Fibroblast of skin of left biceps (primary cell): ENCODE measurements at regions not wholly inside any gene's neighbourhood (a gene's known extent, or its start where the extent isn't known, plus 50 kb on each side); places are given as distances from the start of the nearest gene placed in this dataset.

Source experiments
- DNase-seq, 2 experiments: peaks; one replicate each; pipeline ENCODE4 v3.0.0-alpha.2; 2013; ENCODE audit warnings: low read depth in 2 of 2

DNA sequence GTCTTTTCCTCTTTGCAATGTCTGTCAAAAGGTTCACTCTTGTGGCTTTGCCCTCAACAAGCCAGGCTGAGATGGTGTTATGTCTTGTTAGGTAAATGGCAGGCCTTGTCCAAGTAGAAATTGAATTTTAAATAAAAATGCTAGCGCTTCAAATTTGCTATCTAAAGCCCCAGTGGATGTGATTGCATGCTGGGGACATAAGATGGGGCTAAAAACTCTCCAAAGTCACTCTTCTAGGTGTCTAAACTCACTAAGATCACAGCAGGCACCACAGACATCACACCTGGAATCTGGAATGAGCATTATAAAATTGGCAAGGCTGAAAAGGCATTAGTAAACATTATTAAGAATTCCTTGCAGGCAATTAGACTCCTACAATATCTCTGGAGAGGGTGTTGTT, 262.7 kb upstream of the CLINT1 start:
- no peak for DNase-seq

DNA sequence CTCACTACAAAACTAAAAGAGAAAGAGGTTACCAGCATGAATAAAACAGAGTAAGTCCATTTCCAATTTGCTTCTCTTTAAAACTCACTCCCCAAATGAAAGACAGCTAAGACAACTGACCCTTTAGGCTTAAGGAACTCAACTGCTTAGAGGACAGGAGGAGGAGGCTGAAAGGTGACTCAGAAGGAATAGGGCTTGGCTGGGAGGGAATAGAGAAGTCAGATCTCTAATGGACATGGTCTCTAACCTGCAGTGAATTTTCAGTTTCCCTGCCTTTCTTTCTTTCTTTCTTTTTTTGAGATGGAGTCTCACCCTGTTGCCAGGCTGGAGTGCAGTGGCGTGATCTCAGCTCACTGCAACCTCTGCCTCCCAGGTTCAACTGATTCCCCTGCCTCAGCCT, 261.8 kb upstream of the CLINT1 start:
- no peak for DNase-seq

DNA sequence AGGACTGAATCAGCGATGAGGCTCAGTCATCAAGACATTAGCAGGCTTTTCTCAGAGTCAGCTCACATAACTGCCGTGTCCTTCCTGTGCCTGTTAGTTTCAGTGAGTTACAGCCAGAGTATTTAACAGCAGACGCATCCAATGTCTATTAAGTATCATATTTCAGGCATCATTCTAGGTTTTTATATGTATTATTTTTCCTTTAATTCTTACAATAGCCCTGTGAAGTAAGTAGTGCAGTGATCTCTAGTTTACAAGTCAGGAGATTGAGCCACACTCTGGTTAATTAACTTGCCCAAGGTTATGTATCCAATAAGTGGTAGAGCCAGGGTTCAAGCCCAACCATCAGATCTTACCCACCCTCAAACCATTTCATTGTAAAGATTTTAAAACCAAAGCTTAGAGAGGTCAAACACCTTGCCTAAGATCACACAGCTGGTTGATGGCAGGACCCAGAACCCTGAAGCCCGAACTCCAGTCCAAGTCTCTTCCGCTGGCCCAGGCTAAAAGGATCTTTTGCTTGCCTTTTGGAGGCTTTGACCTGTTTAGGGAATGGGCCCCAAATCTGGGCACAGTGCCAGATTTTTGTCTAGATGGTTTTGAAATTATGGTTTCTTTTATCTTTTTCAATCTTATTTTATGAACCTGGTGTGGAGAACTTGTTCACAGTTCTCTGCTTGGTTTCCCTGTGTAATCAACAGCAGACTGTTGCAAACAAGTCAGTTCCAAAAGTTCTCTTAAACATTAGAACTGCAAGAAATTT, 261.2 kb upstream of the CLINT1 start:
- DNase-seq: peak; percentile 80 to 82

DNA sequence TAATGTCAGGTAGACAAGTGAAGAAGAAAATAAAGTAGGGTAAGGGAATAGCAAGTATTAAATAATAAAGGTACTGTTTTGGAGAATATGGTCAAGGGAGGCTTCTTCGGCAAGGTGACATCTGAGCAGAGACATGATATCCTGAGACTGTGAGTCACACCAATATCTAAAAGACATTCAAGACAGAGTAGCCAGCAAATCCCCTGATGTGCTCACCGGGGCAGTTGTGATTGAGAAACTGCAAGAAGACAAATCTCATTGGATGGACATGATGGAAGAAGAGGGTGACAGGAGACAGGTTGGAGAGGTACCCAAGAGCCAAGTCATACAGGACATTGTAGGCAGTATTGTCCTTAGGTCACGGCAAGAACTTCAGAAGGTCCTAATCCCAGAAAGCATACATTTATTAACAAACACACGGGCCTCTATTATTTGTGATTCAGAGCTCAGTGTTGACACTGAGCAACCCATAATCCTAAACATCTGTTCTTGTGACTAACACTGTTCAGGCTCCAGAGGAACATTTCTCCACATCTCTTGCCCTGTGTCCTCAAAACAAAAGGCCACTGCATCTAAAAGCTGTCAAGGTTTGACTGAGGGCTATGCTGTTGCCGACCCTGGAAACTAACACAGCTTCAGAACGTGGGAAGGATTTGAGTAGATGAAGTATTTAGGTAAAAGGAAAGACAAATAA, 258.7 kb upstream of the CLINT1 start:
- DNase-seq: peak in 1 of 2 experiments; percentile 32

DNA sequence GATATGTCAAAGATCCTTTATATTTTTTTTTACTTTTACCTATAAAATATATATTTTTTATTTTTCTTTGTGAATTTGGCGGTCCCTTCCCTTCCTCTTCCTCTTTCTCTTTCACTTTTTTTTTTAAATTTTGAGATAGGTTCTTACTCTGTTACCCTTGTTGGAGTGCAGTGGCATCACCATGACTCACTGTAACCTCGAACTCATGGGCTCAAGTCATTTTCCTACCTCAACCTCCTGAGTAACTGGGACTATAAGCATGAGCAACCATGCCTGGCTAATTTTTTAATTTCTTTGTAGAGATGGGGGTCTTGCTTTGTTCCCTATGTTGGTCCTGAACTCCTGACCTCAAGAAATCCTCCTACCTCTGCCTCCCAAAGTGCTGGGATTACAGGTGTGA, 258.0 kb upstream of the CLINT1 start:
- no peak for DNase-seq

DNA sequence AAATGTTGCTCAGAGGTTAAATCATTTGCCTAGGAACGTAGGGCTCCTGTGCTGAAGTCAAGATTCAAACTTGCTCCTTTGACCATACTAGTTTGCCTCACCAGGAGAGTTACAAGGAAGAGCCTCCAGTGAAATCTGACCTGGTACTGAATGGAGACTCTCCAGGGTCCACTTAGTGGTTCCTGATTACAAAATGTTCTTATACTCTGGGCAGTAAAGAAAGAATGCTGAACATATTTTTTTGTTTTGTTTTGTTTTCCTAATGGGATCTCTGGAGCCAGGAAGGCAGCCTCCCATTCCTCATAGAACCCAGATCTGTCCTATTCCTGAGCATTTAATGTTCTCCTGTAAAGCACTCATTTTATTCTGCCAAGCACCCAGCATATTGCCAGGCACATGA, 256.5 kb upstream of the CLINT1 start:
- DNase-seq: no peak

DNA sequence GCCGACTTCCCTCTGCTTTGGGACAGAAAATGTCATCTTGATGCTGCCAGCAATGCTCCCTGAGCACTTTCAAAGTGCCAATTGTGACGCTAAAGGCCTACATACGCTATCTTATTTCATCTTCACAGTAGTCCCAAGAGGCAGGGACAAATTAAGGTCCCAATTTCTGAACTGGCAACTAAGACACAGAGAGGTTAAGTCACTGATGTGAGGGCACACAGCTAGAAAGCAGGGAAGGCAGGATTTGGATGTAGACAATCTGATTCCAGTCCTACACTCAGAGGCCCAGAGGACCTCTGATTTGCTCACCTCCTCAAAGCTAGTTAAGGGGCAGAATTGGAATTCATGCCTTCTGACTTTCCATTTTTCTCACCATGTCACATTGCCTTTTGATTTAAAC, 249.2 kb upstream of the CLINT1 start:
- DNase-seq: no peak

DNA sequence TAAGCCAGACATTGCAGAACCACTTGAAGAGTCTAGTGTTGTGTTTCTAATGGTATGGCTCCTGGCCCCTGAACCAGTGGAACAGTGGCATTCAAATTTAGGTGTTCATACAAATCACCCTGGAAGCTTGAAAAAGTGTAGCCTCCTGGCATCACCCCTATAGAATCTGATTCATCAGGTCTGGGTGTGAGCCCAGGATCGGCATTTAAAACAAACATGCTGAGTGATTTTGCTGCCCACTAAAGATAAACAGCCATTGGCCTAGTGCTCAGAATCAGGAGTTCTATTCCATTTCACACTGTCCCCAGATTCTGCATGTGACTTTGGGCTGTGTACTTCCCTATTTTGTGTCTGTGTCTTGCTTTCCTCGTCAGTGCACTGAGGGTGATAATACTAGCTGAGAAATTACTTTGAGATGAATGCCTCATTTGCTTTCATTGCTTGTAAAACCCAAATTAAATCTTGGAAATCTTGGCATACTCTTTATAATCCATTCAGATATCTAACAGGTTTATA, 241.5 kb upstream of the CLINT1 start:
- DNase-seq: no peak

DNA sequence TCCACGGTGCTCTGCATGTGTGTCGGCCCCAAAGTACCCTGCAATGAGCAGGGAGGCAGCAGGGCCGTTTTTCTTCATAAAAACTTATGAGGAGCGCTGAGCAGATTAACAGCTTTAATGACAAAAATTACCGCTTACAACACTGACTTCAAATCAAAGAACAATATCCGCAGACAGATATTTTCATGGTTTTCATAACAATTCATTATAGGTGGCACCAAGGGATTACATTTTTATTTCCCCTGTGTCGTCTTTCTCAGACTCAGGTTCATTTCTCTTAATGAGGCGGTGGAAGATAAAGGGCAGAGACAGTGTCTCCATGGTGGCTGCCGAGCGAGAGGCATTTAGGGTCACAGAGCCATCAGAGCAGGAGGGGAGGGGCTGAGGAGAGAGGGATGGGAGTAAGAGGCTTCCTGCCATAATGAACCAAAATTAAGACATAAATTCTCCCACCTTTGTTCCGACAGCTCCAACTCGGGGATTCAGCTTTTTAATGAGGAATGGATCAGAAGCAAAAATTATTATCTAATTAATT, 240.7 kb upstream of the CLINT1 start:
- DNase-seq: no peak

DNA sequence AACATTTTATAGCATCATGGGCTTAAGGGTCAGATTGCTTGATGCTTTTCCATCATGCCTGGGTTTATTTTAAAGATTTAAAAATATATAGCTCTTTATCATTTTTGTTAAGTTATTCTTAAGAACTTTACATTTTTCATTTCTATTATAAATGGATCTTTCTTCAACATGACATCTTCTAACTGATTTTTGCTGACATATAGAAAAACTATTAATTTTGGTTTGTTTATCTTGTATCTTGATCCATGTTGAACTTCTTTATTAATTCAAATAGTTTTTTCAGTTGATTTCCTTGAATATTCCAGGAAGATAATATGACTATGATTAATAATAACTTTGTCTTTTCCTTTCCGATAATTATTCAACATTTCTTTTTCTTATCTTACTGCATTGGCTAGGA, 237.9 kb upstream of the CLINT1 start:
- DNase-seq: no peak

DNA sequence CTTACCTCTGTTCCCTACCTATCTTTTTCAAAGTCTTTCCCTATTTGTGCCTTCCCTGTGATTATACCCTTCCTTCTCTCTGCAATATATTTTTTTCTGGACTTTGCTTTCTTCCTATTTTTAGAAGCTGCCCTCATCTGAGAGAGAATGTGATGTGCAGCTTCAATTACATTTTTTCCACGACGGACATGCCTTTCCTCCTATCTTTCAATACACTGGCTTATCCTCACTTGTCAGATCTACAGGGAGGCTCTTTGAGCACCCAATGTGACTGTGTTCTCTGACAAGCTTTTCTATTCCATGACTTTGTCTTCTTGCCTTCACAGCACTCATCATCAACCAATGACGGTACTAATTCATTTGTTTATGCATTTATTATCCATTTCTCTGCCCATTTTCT, 227.9 kb upstream of the CLINT1 start:
- DNase-seq: no peak

DNA sequence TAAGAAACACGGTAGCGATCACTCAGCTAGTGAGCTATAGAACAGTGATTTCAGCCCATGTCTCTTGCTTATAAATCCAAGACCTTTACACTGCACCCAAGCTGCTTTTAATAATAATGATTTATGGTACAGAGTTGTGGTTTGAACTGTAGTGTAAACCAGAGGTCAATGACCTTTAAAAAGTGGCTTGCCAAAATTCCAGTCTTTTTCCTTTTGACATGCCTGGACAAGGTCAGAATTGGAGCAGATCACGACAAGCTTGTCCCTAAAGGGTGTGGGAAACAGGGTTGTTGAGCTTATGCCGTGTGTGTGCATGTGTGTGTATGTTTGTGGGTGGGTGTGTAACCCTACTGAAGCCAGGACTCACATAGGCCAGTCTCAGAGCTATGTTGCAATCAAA, 225.3 kb upstream of the CLINT1 start:
- DNase-seq: peak; percentile 23 to 29

DNA sequence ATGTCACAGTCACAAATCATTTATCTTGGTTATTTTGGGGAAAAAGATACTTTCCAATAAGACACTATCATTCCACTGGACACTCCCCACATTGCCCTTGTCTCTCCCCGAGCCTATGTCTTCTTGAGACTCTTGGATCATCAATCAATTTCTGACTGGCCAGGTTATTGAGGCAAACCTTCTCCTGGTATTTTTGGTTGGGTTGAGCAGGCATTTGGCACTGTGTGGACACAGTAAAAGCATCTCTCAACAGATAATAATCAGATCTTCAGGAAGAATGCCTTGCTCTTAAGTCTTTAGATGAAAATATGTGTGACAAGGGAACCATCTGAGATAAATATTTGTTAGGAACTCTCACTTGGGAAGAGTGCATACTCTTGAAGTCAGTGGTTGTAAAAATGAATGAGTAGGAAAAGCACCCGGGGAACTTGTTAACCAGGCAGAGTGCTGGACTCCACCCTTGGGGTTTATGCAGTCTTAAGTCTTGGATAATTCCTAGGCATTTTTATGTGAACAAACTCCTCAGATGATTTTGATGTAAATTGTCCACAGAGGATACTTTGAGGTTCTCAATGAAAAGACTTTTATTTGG, 223.8 kb upstream of the CLINT1 start:
- no peak for DNase-seq

DNA sequence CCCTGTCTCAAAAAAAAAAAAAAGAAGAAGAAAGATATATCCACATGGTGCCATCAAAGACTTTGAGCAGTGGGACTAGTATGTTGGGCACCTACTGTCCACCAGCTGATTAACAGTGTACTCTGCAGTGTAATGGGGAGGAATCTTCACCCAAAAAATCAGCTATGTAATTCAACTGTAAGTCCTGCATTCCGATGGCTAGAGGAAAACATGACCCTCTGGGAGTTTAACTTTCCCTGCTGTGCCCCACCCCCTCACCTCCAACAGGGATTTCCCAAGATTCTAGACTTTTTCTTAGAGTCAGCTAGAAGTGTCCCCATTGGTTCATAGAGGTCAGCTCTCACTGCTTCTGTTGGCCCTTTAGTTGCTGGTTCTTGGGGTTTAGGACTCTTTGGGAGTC, 221.2 kb upstream of the CLINT1 start:
- DNase-seq: no peak

DNA sequence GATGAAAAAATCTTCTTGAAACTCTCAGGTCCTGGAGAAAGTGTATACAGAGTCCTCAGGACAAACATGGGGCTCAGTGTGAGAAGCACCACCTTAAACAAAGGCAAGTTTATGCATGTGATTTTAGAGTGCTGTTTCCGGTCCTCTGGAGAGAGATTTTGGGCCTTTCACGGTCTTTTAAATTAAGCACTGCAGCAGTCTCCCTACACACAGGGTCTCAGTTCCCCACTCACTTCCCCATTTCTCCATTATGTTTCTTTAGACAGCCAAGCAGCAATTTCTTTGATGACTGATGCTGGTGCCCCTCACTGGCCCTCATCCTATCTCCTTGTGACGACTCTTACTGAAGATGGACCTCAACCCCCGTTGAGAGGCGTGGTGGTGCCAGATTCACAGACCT, 220.2 kb upstream of the CLINT1 start:
- DNase-seq: no peak

DNA sequence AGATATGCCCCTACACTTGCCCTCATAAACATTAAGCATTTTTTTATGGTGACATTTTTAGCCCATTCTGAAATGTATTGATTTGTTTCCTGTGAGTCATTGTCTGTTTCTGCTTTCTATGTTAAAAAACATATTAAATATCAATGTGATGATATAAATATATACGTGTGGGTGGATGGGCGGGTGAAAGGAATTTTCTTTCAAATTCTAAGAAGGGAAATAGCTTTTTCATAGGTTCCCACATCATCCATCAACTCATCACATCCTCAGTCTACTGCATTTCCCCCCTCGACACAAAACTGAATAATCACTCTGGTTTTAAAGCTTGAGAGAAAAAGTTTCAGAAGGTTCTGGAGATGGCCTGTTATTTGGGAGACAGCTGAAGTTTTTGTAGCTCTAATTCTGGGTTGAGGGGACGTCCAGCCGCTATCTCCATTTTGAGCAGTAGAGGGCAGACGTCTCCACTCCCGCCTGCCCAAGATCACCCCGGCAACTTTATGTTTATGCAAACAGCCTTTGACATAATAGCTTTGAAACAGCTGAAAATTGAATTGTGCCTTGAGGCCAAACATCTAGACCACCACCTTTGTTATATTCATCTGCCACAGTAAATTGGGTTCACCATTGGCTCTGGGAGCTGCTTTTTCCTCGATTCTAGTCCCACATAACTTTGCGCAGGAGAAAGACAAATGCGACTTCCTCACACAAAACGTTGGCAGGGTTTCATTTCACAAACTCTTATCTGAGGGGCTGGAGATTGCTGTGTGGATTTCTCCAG, 216.2 kb upstream of the CLINT1 start:
- DNase-seq: peak; percentile 98 to 99

DNA sequence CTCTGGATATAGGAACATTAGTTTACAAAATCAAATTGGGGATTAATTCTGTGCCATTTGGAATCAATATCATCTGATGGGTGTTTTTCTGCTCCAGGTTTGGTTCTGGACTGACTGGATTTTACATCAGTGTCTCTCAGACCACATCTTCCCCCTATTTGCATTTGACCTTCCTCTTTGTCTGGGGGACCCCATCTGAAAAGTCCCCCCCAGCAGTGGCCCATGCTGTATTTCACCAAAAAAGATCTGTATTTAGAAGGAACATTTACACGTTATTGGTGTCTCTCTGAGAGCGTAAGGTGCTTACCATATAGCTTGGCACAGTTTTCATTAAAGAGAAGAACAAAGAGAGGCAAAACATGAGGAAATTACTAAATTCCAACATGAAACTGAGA, 215.6 kb upstream of the CLINT1 start:
- DNase-seq: no peak

DNA sequence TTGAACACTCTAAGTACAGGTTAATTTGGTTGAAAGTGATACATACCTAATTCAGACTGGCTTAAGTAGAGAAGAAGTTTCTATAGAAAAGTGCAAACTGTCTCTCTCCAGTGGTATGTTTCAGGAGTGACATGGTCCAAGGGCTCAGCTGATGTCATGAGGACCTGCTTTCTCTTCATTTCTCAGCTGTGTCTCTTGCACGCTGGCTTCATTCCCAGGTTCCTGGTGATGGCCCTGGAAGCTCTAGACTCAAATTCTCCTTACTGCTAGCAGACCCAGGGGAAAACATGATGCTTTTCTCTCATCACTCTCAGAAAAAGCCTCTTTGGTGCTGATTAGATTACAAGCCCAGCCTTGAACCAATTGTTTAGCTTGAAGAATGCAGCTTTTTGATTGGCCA, 211.9 kb upstream of the CLINT1 start:
- no peak for DNase-seq

DNA sequence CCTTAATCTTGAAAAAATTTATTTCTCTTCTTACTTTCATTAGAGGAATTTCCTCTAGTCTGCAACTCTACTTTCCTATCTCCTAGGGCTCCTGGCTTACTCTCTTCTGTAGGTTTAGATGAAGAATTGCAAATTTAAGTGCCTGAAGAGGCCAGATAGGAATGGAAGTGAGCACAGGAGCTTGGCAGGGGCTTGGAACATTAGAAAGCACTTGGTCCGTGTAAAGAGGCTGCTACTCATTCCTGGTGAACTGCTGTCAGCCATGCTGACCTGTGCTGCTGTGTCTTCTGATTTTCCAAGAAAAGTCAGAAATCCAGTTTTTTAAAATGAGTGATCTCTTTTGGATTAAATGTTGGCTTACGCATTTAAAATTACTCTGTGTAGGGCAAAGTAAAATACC, 210.9 kb upstream of the CLINT1 start:
- DNase-seq: no peak

DNA sequence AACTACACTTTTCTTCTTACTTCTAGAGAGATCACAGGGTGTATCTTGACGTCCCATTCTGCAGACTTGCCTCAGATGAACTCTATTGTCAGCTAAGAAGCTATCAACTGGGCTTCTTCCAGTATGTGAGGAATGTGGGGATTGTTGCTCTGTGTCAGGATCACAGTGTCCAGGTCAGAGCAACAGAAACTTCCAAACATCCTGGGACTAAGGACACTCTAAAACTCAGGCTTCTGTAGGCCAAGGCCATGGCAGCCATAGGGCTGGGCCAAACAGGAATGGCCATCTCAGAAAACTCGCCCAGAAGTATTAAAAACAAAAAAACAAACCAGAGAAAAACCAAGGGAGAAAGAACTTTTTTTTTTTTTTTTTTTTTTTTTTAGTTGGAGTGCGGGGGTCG, 210.0 kb upstream of the CLINT1 start:
- no peak for DNase-seq

DNA sequence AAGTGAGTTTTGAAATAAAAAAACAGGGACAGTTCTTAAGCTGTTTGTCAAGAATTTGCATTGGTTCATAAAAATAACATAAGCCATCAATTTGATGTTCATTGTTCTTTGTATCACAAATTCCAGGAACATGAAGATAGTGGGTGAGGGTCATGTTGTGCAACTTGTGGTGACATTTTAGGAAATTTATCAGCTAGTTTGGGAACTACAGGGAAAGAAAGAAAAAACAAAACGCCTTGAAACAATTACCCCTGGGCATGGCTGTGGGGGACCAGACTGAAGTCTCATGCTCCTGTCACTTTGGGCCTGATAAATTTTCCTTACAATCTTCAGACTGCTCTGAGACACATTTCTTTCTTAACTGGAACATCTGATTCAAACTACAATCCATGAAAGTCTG, 207.1 kb upstream of the CLINT1 start:
- DNase-seq: no peak
